ENCODE measurements at regions not wholly inside any gene's neighbourhood (a gene's known extent, or its start where the extent isn't known, plus 50 kb on each side); places are given as distances from the start of the nearest gene placed in this dataset.

DNA sequence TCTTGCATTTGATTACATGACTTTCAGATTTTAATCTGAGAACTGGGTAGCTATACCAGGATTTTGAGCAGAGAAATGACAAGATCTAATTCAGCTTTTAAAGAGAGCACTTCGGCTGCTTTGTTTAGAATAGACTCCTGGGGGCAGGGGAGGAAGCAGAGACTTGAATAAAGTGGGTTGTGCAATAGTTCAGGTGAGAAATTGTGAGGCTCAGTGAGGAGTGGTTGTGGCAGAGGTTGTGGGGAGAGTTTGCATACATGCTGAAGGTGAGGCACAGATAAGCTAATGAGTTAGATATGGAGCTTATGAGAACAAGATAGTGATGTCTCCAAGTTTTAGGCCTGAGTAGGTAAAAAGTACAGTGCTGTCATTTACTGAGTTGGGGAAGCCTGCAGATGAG, 281.4 kb downstream of the FLRT2 start:
- TF ChIP-seq, protein P1, sequence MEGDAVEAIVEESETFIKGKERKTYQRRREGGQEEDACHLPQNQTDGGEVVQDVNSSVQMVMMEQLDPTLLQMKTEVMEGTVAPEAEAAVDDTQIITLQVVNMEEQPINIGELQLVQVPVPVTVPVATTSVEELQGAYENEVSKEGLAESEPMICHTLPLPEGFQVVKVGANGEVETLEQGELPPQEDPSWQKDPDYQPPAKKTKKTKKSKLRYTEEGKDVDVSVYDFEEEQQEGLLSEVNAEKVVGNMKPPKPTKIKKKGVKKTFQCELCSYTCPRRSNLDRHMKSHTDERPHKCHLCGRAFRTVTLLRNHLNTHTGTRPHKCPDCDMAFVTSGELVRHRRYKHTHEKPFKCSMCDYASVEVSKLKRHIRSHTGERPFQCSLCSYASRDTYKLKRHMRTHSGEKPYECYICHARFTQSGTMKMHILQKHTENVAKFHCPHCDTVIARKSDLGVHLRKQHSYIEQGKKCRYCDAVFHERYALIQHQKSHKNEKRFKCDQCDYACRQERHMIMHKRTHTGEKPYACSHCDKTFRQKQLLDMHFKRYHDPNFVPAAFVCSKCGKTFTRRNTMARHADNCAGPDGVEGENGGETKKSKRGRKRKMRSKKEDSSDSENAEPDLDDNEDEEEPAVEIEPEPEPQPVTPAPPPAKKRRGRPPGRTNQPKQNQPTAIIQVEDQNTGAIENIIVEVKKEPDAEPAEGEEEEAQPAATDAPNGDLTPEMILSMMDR (conservative IDR thresholded peaks at IDR 0.05) = no peak
- TF ChIP-seq EZH2 (IDR thresholded peaks at IDR 0.05; ENCODE audit: low read depth) = no peak

Data from PC-9 (cell line).